Keratinocyte (primary cell): ENCODE measurements at regions not wholly inside any gene's neighbourhood (a gene's known extent, or its start where the extent isn't known, plus 50 kb on each side); places are given as distances from the start of the nearest gene placed in this dataset.

Experiments used
- DNase-seq: peaks from one replicate; pipeline ENCODE4 v3.0.0-alpha.2; 2011; ENCODE audit warnings: low read depth, missing footprints, low spot score
- FAIRE-seq: peaks from 2 replicates; lab custom pipeline; 2011; peaks lifted over from hg19 to GRCh38; lab: Jason Lieb, UNC
- H2AFZ ChIP-seq: 2 replicates; pipeline ENCODE4 v1.6.0; 2012; ENCODE audit warnings: low read length, control low read depth, inconsistent platforms; ENCODE audit not compliant: control insufficient read depth
- H3K27ac ChIP-seq: 2 replicates; pipeline ENCODE4 v1.5.1; 2011; ENCODE audit warnings: low read length; ENCODE audit not compliant: control insufficient read depth, insufficient read depth
- H3K27me3 ChIP-seq: 3 replicates; pipeline ENCODE4 v1.6.0; 2011; ENCODE audit warnings: low read length; ENCODE audit not compliant: control insufficient read depth, insufficient read depth; ENCODE audit errors: extremely low read depth
- H3K36me3 ChIP-seq, 2 experiments: 2 replicates in 1 of 2; 3 replicates in 1 of 2; pipeline ENCODE4 v1.5.1; 2011; ENCODE audit warnings: low read length in 2 of 2, mild to moderate bottlenecking in 1 of 2; ENCODE audit not compliant: control insufficient read depth in 2 of 2, insufficient read depth in 2 of 2; ENCODE audit errors: extremely low read depth in 1 of 2
- H3K4me1 ChIP-seq: 3 replicates; pipeline ENCODE4 v1.5.1; 2011; ENCODE audit warnings: low read length; ENCODE audit not compliant: control insufficient read depth, insufficient read depth; ENCODE audit errors: extremely low read depth
- H3K4me2 ChIP-seq: 3 replicates; pipeline ENCODE4 v1.6.0; 2011; ENCODE audit warnings: low read depth, low read length; ENCODE audit not compliant: control insufficient read depth, insufficient read depth; ENCODE audit errors: extremely low read depth
- H3K4me3 ChIP-seq, 3 experiments: fragments of 200-600 bp in 1 of 3; sonication (generic) in 1 of 3; 2 replicates in 2 of 3; 3 replicates in 1 of 3; pipeline ENCODE4 v1.5.1; 2011 to 2016; ENCODE audit warnings: low read length in 3 of 3, mild to moderate bottlenecking in 3 of 3, control low read depth in 2 of 3, inconsistent platforms in 1 of 3, low read depth in 1 of 3, mixed read lengths in 1 of 3, mixed run types in 1 of 3, moderate library complexity in 1 of 3; ENCODE audit not compliant: control insufficient read depth in 2 of 3, insufficient read depth in 2 of 3; ENCODE audit errors: extremely low read depth in 1 of 3
- H3K79me2 ChIP-seq: 2 replicates; pipeline ENCODE4 v1.6.0; 2012; ENCODE audit warnings: low read length; ENCODE audit not compliant: control insufficient read depth, insufficient read depth
- H3K9ac ChIP-seq: 3 replicates; pipeline ENCODE4 v1.6.0; 2011; ENCODE audit warnings: low read length; ENCODE audit not compliant: control insufficient read depth, insufficient read depth; ENCODE audit errors: extremely low read depth
- H3K9me1 ChIP-seq: 3 replicates; pipeline ENCODE4 v1.6.0; 2011; ENCODE audit warnings: low read length; ENCODE audit not compliant: control insufficient read depth, insufficient read depth; ENCODE audit errors: extremely low read depth
- H3K9me3 ChIP-seq: 2 replicates; pipeline ENCODE4 v1.5.1; 2012; ENCODE audit warnings: low read depth, low read length; ENCODE audit not compliant: control insufficient read depth
- H4K20me1 ChIP-seq: 3 replicates; pipeline ENCODE4 v1.6.0; 2011; ENCODE audit warnings: low read length; ENCODE audit not compliant: control insufficient read depth, insufficient read depth; ENCODE audit errors: extremely low read depth
- CTCF ChIP-seq, 3 experiments: IDR thresholded peaks in 1 of 3; conservative IDR thresholded peaks in 1 of 3; optimal IDR thresholded peaks in 1 of 3; 2 replicates in 2 of 3; 3 replicates in 1 of 3; pipeline versions ENCODE3 to v1.5.1; 2011; ENCODE audit warnings: low read length in 3 of 3, mild to moderate bottlenecking in 3 of 3, moderate library complexity in 2 of 3, control low read depth in 1 of 3, inconsistent platforms in 1 of 3; ENCODE audit not compliant: insufficient read depth in 2 of 3; ENCODE audit errors: extremely low read depth in 1 of 3
- EZH2 ChIP-seq: IDR thresholded peaks from one replicate; pipeline ENCODE4 v1.6.1; 2012; ENCODE audit warnings: inconsistent platforms, mild to moderate bottlenecking, low read length, moderate library complexity
- dilution Hi-C: fragments of 300-500 bp; cut with MboI; formaldehyde crosslinking; loops from one replicate; pipeline ENCODE4 v1.7.0; 2020; ENCODE audit warnings: low sequenced_read_pairs; ENCODE audit not compliant: extremely low pct_ligation_motif_present

- Histone ChIP-seq H3K9ac (no peak overlapping the region), H2AFZ (no peak overlapping the region), H3K9me1 (no peaks in the 10 kb centered on the region), H3K79me2 (no peaks in the 10 kb centered on the region), H4K20me1 (no peaks in the 10 kb centered on the region), H3K36me3 (no peaks in the 10 kb centered on the region), H3K9me3 (no peaks in the 10 kb centered on the region), H3K4me1 (peaks cover 8% of the 10 kb centered on the region), H3K4me3 (no peak overlapping the region), H3K4me2 (no peak overlapping the region), H3K27ac (no peak overlapping the region), H3K27me3 (no peaks in the 10 kb centered on the region)
- TF ChIP-seq CTCF (optimal IDR thresholded peaks at IDR 0.05 in 1 of 3, IDR thresholded peaks at IDR 0.05 in 1 of 3, conservative IDR thresholded peaks at IDR 0.05 in 1 of 3; ENCODE audit: extremely low read depth in 1 of 3, insufficient read depth in 2 of 3, low read length in 3 of 3) (no peak), EZH2 (no peak)
- FAIRE-seq (no peak), DNase-seq (no peak)
- dilution Hi-C loops: no loop called here
Observed at GRCh38 chr12:91940322-91940721, 205.3 kb downstream of the BTG1 start.

DNA sequence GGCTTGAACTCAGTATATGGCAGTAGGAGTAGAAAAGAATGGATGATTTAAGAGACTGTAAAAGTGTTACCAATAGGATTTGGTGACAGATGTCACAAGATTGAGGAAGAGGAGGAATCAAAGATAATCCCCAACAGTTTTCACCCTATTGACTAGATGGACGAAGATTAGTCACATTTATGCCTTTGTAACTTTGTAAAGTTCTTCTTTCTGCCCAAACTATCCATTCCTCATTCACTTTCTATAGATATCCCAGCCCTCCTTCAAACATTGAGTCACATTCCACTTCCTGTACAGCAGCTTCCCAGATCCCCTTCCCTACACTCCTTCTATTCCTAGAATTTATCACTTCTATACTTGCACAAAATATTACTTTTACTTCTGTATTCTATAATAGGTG, 207.9 kb downstream of the BTG1 start:
- Histone ChIP-seq H3K36me3 (no peaks in the 10 kb centered on the region), H3K4me1 (peaks cover 8% of the 10 kb centered on the region), H3K27me3 (no peaks in the 10 kb centered on the region), H3K9me3 (no peaks in the 10 kb centered on the region), H2AFZ (no peak overlapping the region), H3K9me1 (no peaks in the 10 kb centered on the region), H3K4me3 (no peak overlapping the region), H3K9ac (no peak overlapping the region), H3K4me2 (no peak overlapping the region), H3K79me2 (no peaks in the 10 kb centered on the region), H4K20me1 (no peaks in the 10 kb centered on the region), H3K27ac (no peak overlapping the region)
- dilution Hi-C loops: no loop called here
- DNase-seq: no peak
- FAIRE-seq: no peak
- no peak for TF ChIP-seq CTCF (optimal IDR thresholded peaks at IDR 0.05 in 1 of 3, IDR thresholded peaks at IDR 0.05 in 1 of 3, conservative IDR thresholded peaks at IDR 0.05 in 1 of 3; ENCODE audit: extremely low read depth in 1 of 3, insufficient read depth in 2 of 3, low read length in 3 of 3)
- no peak for TF ChIP-seq EZH2
